H1 (cell line): ENCODE measurements at regions not wholly inside any gene's neighbourhood (a gene's known extent, or its start where the extent isn't known, plus 50 kb on each side); places are given as distances from the start of the nearest gene placed in this dataset.

Experiments used
- BACH1 ChIP-seq: IDR thresholded peaks from 2 replicates; pipeline ENCODE4 v1.6.1; 2012; ENCODE audit warnings: low read length, improper control_type of control experiment
- CEBPB ChIP-seq: IDR thresholded peaks from 2 replicates; pipeline ENCODE4 v1.6.1; 2012; ENCODE audit warnings: low read depth, low read length
- CREB1 ChIP-seq: IDR thresholded peaks from 2 replicates; pipeline ENCODE4 v1.6.1; 2012; ENCODE audit warnings: inconsistent platforms
- CTCF ChIP-seq, 3 experiments: IDR thresholded peaks; 1 replicate in 2 of 3; 2 replicates in 1 of 3; pipeline versions ENCODE4 v1.5.1 to v1.6.1; 2011; ENCODE audit warnings: low read length in 3 of 3, mild to moderate bottlenecking in 3 of 3, inconsistent platforms in 2 of 3, low read depth in 1 of 3, moderate library complexity in 1 of 3; ENCODE audit not compliant: insufficient read depth in 1 of 3; ENCODE audit errors: control extremely low read depth in 1 of 3
- EP300 ChIP-seq, 2 experiments: IDR thresholded peaks; 1 replicate in 1 of 2; 2 replicates in 1 of 2; pipeline ENCODE4 v1.6.1; 2011 to 2012; ENCODE audit warnings: low read depth in 2 of 2, low read length in 2 of 2, mild to moderate bottlenecking in 2 of 2, borderline replicate concordance in 1 of 2, inconsistent platforms in 1 of 2, moderate library complexity in 1 of 2
- EZH2 ChIP-seq: fragments of 200-600 bp; sonication (generic); IDR thresholded peaks from 2 replicates; pipeline ENCODE4 v1.7.1; 2012; ENCODE audit warnings: low read depth, mild to moderate bottlenecking, moderate library complexity, low read length, inconsistent platforms; ENCODE audit not compliant: severe bottlenecking
- JUN ChIP-seq: IDR thresholded peaks from 2 replicates; pipeline ENCODE4 v1.6.1; 2011; ENCODE audit warnings: low read depth, mild to moderate bottlenecking, improper control_type of control experiment, low read length
- MAX ChIP-seq: IDR thresholded peaks from 2 replicates; pipeline ENCODE4 v1.6.1; 2012; ENCODE audit warnings: inconsistent platforms
- POLR2A ChIP-seq, 2 experiments: IDR thresholded peaks; 1 replicate in 1 of 2; 2 replicates in 1 of 2; pipeline ENCODE4 v1.6.1; 2011; ENCODE audit warnings: low read depth in 2 of 2, low read length in 2 of 2, mild to moderate bottlenecking in 2 of 2; ENCODE audit errors: control extremely low read depth in 1 of 2
- POLR2AphosphoS5 ChIP-seq: IDR thresholded peaks from 2 replicates; pipeline ENCODE4 v1.6.1; 2011; ENCODE audit warnings: low read depth, low read length
- SAP30 ChIP-seq: fragments of 300-600 bp; sonication (generic); IDR thresholded peaks from 2 replicates; pipeline ENCODE4 v1.7.1; 2012; ENCODE audit warnings: low read length, moderate library complexity, mild to moderate bottlenecking, inconsistent platforms; ENCODE audit not compliant: insufficient read depth, insufficient replicate concordance
- SP1 ChIP-seq: IDR thresholded peaks from 2 replicates; pipeline ENCODE4 v1.6.1; 2011; ENCODE audit warnings: low read depth, low read length
- YY1 ChIP-seq: IDR thresholded peaks from 2 replicates; pipeline ENCODE4 v1.6.1; 2011; ENCODE audit warnings: low read depth, mild to moderate bottlenecking, low read length

- TF ChIP-seq EP300 (IDR thresholded peaks at IDR 0.05; ENCODE audit: borderline replicate concordance in 1 of 2, low read depth in 2 of 2, low read length in 2 of 2) (no peak), EZH2 (no peak), CTCF (IDR thresholded peaks at IDR 0.05; ENCODE audit: control extremely low read depth in 1 of 3, insufficient read depth in 1 of 3, low read depth in 1 of 3, low read length in 3 of 3) (no peak), CREB1 (no peak), POLR2A (IDR thresholded peaks at IDR 0.05; ENCODE audit: control extremely low read depth in 1 of 2, low read depth in 2 of 2, low read length in 2 of 2) (no peak), MAX (no peak), SP1 (no peak), CEBPB (no peak), BACH1 (no peak), SAP30 (no peak), JUN (no peak), YY1 (no peak), POLR2AphosphoS5 (no peak)
These were observed 204.4 kb upstream of the TWIST2 start for GRCh38 chr2:238643400-238643907.
